Thyroid gland (tissue), 4 donors: ENCODE measurements at regions not wholly inside any gene's neighbourhood (a gene's known extent, or its start where the extent isn't known, plus 50 kb on each side); places are given as distances from the start of the nearest gene placed in this dataset.

Experiments
- POLR2A ChIP-seq, 2 donors: fragments of 450-650 bp; IDR thresholded peaks; one replicate each; pipeline ENCODE4 v1.6.1; 2017; ENCODE audit warnings: antibody characterized with exemption in 2 of 2, mild to moderate bottlenecking in 2 of 2, moderate library complexity in 1 of 2
- TF ChIP-seq, protein P1 (sequence below), 6 experiments: fragments of 200-600 bp in 3 of 6; fragments of 450-650 bp in 3 of 6; sonication (generic) in 3 of 6; IDR thresholded peaks; one replicate each; pipeline ENCODE4 v1.5.1; 2016 to 2019; ENCODE audit warnings: antibody characterized with exemption in 6 of 6, mild to moderate bottlenecking in 2 of 6, inconsistent platforms in 1 of 6, moderate library complexity in 1 of 6

DNA sequence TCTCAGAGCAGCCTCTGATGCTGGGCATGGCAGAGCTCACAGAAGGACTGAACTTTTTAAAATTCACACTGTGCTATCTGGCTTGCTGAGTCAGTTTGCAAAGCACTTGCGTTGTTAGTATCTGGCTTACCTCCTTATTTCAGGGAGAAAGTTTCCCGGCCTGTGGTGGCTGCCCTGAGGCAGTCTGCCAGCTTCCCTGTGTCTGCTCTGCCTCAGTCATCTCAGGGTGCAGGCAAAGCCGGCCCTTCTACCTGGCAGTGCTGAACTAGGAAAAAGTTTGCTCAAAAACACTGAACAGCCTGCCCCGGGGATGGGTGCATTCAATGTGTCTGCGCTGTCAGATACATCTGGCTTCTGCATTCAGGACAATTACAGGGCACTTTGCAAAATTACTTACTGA, 90.2 kb upstream of the UXS1 start:
- no peak for TF ChIP-seq POLR2A (IDR thresholded peaks at IDR 0.05)
- TF ChIP-seq, protein P1, sequence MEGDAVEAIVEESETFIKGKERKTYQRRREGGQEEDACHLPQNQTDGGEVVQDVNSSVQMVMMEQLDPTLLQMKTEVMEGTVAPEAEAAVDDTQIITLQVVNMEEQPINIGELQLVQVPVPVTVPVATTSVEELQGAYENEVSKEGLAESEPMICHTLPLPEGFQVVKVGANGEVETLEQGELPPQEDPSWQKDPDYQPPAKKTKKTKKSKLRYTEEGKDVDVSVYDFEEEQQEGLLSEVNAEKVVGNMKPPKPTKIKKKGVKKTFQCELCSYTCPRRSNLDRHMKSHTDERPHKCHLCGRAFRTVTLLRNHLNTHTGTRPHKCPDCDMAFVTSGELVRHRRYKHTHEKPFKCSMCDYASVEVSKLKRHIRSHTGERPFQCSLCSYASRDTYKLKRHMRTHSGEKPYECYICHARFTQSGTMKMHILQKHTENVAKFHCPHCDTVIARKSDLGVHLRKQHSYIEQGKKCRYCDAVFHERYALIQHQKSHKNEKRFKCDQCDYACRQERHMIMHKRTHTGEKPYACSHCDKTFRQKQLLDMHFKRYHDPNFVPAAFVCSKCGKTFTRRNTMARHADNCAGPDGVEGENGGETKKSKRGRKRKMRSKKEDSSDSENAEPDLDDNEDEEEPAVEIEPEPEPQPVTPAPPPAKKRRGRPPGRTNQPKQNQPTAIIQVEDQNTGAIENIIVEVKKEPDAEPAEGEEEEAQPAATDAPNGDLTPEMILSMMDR (IDR thresholded peaks at IDR 0.05): no peak
